PC-9 (cell line): ENCODE measurements at regions not wholly inside any gene's neighbourhood (a gene's known extent, or its start where the extent isn't known, plus 50 kb on each side); places are given as distances from the start of the nearest gene placed in this dataset.

Experiments used
- CTCF ChIP-seq: fragments of 200-600 bp; sonication (generic); conservative IDR thresholded peaks from 2 replicates; pipeline ENCODE4 v1.6.1; 2017; ENCODE audit warnings: mixed run types, antibody characterized with exemption, mild to moderate bottlenecking, moderate library complexity
- EZH2 ChIP-seq: fragments of 200-600 bp; sonication (generic); IDR thresholded peaks from 2 replicates; pipeline ENCODE4 v1.8.0; 2017; ENCODE audit warnings: antibody characterized with exemption, low read depth

- TF ChIP-seq EZH2 (no peak), CTCF (no peak)
Observed at GRCh38 chr1:37130221-37130948, 96.1 kb upstream of the GRIK3 start.
